ENCODE measurements at regions not wholly inside any gene's neighbourhood (a gene's known extent, or its start where the extent isn't known, plus 50 kb on each side); places are given as distances from the start of the nearest gene placed in this dataset.

GRCh38 chr1:227399152-227399730, 80.9 kb upstream of the CDC42BPA start:
- TF ChIP-seq EZH2 (IDR thresholded peaks at IDR 0.05; ENCODE audit: low read length) (no peak), CTCF (optimal IDR thresholded peaks at IDR 0.05 in 1 of 3, IDR thresholded peaks at IDR 0.05 in 1 of 3, conservative IDR thresholded peaks at IDR 0.05 in 1 of 3; ENCODE audit: extremely low read depth in 1 of 3, insufficient read depth in 2 of 3, low read length in 3 of 3) (no peak)

GRCh38 chr1:227397354-227397978, 79.2 kb upstream of the CDC42BPA start:
- TF ChIP-seq CTCF (optimal IDR thresholded peaks at IDR 0.05 in 1 of 3, IDR thresholded peaks at IDR 0.05 in 1 of 3, conservative IDR thresholded peaks at IDR 0.05 in 1 of 3; ENCODE audit: extremely low read depth in 1 of 3, insufficient read depth in 2 of 3, low read length in 3 of 3) (no peak), EZH2 (IDR thresholded peaks at IDR 0.05; ENCODE audit: low read length) (no peak)
- no peak overlapping the region for H3K9ac ChIP-seq (ENCODE audit: control insufficient read depth, extremely low read depth, insufficient read depth, low read length)
- no peak overlapping the region for H3K27ac ChIP-seq (ENCODE audit: control insufficient read depth, insufficient read depth, low read length)
- no peaks in the 10 kb centered on the region for H3K4me1 ChIP-seq (ENCODE audit: control insufficient read depth, extremely low read depth, insufficient read depth, low read length)
- no peaks in the 10 kb centered on the region for H3K9me3 ChIP-seq (ENCODE audit: control insufficient read depth, low read depth, low read length)
- FAIRE-seq (no peak), DNase-seq (ENCODE audit: low read depth, low spot score) (no peak)
- H3K4me3 ChIP-seq (ENCODE audit: control insufficient read depth in 2 of 3, extremely low read depth in 1 of 3, insufficient read depth in 2 of 3, low read depth in 1 of 3, low read length in 3 of 3) = no peak overlapping the region
- H3K9me1 ChIP-seq (ENCODE audit: control insufficient read depth, extremely low read depth, insufficient read depth, low read length) = no peaks in the 10 kb centered on the region
- no peaks in the 10 kb centered on the region for H4K20me1 ChIP-seq (ENCODE audit: control insufficient read depth, extremely low read depth, insufficient read depth, low read length)
- H3K4me2 ChIP-seq (ENCODE audit: control insufficient read depth, extremely low read depth, insufficient read depth, low read depth, low read length) = no peak overlapping the region
- H3K79me2 ChIP-seq (ENCODE audit: control insufficient read depth, insufficient read depth, low read length) = no peaks in the 10 kb centered on the region
- H3K27me3 ChIP-seq (ENCODE audit: control insufficient read depth, extremely low read depth, insufficient read depth, low read length) = no peaks in the 10 kb centered on the region
- no peak overlapping the region for H2AFZ ChIP-seq (ENCODE audit: control insufficient read depth, low read length)
- dilution Hi-C loops (cut with MboI; ENCODE audit: extremely low pct_ligation_motif_present, low sequenced_read_pairs) = no loop called here
- H3K36me3 ChIP-seq (ENCODE audit: control insufficient read depth in 2 of 2, extremely low read depth in 1 of 2, insufficient read depth in 2 of 2, low read length in 2 of 2) = no peaks in the 10 kb centered on the region

More at GRCh38 chr1:227399152-227399730, 80.9 kb upstream of the CDC42BPA start:
- Histone ChIP-seq H3K9me1 (ENCODE audit: control insufficient read depth, extremely low read depth, insufficient read depth, low read length) (no peaks in the 10 kb centered on the region), H3K4me1 (ENCODE audit: control insufficient read depth, extremely low read depth, insufficient read depth, low read length) (no peaks in the 10 kb centered on the region), H3K4me3 (ENCODE audit: control insufficient read depth in 2 of 3, extremely low read depth in 1 of 3, insufficient read depth in 2 of 3, low read depth in 1 of 3, low read length in 3 of 3) (no peak overlapping the region), H3K4me2 (ENCODE audit: control insufficient read depth, extremely low read depth, insufficient read depth, low read depth, low read length) (no peak overlapping the region), H3K36me3 (ENCODE audit: control insufficient read depth in 2 of 2, extremely low read depth in 1 of 2, insufficient read depth in 2 of 2, low read length in 2 of 2) (no peaks in the 10 kb centered on the region), H2AFZ (ENCODE audit: control insufficient read depth, low read length) (no peak overlapping the region), H3K79me2 (ENCODE audit: control insufficient read depth, insufficient read depth, low read length) (no peaks in the 10 kb centered on the region), H3K9ac (ENCODE audit: control insufficient read depth, extremely low read depth, insufficient read depth, low read length) (no peak overlapping the region), H3K27me3 (ENCODE audit: control insufficient read depth, extremely low read depth, insufficient read depth, low read length) (no peaks in the 10 kb centered on the region), H3K9me3 (ENCODE audit: control insufficient read depth, low read depth, low read length) (no peaks in the 10 kb centered on the region), H4K20me1 (ENCODE audit: control insufficient read depth, extremely low read depth, insufficient read depth, low read length) (no peaks in the 10 kb centered on the region), H3K27ac (ENCODE audit: control insufficient read depth, insufficient read depth, low read length) (no peak overlapping the region)
- dilution Hi-C loops (cut with MboI; ENCODE audit: extremely low pct_ligation_motif_present, low sequenced_read_pairs) = no loop called here
- no peak for DNase-seq (ENCODE audit: low read depth, low spot score)
- no peak for FAIRE-seq

All from keratinocyte (primary cell).